ENCODE measurements at regions not wholly inside any gene's neighbourhood (a gene's known extent, or its start where the extent isn't known, plus 50 kb on each side); places are given as distances from the start of the nearest gene placed in this dataset.

DNA sequence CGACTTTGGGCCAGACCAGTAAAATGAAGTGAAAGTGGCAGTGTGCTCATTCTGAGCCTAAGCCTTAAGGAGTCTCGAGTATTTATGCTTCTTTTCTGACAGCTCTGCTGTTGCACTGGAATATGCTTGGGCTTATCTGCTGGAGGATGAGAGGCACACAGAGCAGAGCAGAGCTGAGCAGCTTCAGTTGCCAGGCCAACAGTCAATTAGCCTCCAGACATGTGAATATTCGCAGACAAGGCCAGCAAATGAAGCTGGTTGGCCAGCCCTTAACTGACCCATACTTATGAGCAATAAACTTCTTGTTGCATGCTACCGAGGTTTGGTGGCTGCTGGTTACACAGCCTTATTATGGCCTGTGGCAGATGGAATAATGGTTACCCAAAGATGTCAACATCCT lies 203.0 kb upstream of the GEMIN8 start:
- no peak for TF ChIP-seq POLR2AphosphoS5 (IDR thresholded peaks at IDR 0.05)
- TF ChIP-seq, protein P1, sequence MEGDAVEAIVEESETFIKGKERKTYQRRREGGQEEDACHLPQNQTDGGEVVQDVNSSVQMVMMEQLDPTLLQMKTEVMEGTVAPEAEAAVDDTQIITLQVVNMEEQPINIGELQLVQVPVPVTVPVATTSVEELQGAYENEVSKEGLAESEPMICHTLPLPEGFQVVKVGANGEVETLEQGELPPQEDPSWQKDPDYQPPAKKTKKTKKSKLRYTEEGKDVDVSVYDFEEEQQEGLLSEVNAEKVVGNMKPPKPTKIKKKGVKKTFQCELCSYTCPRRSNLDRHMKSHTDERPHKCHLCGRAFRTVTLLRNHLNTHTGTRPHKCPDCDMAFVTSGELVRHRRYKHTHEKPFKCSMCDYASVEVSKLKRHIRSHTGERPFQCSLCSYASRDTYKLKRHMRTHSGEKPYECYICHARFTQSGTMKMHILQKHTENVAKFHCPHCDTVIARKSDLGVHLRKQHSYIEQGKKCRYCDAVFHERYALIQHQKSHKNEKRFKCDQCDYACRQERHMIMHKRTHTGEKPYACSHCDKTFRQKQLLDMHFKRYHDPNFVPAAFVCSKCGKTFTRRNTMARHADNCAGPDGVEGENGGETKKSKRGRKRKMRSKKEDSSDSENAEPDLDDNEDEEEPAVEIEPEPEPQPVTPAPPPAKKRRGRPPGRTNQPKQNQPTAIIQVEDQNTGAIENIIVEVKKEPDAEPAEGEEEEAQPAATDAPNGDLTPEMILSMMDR (IDR thresholded peaks at IDR 0.05): no peak
- no peak for TF ChIP-seq POLR2A (IDR thresholded peaks at IDR 0.05)
